ENCODE measurements at regions not wholly inside any gene's neighbourhood (a gene's known extent, or its start where the extent isn't known, plus 50 kb on each side); places are given as distances from the start of the nearest gene placed in this dataset.

DNA sequence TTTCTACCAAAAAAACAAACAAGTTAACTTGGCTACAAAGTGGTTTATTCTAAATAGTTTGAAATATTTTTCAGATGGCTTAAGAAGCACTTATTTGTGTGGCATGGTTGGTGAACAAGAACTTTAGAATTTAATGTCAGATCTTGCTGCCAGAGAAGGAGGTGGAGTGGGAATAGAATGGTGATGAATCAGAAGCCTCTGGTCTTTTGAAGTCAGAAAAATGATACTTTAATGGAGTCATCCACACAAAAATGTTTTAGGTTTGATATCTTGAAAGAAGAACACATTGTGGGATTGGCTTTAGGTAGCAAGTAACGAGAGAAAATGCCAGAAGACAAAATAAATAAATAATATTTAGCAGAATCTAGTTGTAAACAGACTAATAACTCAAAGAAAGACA lies 243.1 kb upstream of the FANCL start:
- H3K18ac ChIP-seq (ENCODE audit: extremely low read depth, low read length), result no peak overlapping the region
- no peak overlapping the region for H2AK5ac ChIP-seq (ENCODE audit: low read depth, low read length)
- ChIA-PET CTCF (ENCODE audit: partially characterized antibody) (no interaction called here), POLR2A (ENCODE audit: partially characterized antibody) (interaction anchor here (1.0 kb wide), 1 partner anchor 11 kb away, joined by 4 read pairs; no protein-coding TSS in a partner anchor)
- no peak overlapping the region for H2BK5ac ChIP-seq (ENCODE audit: low read depth, low read length)
- H2AFZ ChIP-seq (ENCODE audit: low read length), result no peak overlapping the region
- no peak overlapping the region for H2BK120ac ChIP-seq (replicated peaks; ENCODE audit: low read depth, low read length)
- WGBS, 2 experiments (ENCODE audit: extremely low coverage in 1 of 2, insufficient coverage in 1 of 2, insufficient read length in 1 of 2, insufficient replicate concordance in 2 of 2, low coverage in 1 of 2, low lambda C conversion rate in 2 of 2, missing lambda C conversion rate in 1 of 2), result 100% methylated on average over 1 of the region's 1 CpG; no CpG with 5 or more reads in 1 of the 2 experiments
- H4K20me1 ChIP-seq (replicated peaks in 1 of 2; ENCODE audit: control insufficient read depth in 1 of 2, insufficient read depth in 2 of 2, low read length in 2 of 2), result no peaks in the 10 kb centered on the region
- no peaks in the 10 kb centered on the region for H3K36me3 ChIP-seq (ENCODE audit: control insufficient read depth in 2 of 4, insufficient read depth in 4 of 4, low read length in 3 of 4)
- DNase-seq (ENCODE audit: low read depth in 1 of 2, low spot score in 2 of 2), result no peak
- H3K4me3 ChIP-seq (ENCODE audit: extremely low read depth in 1 of 4, insufficient read depth in 2 of 4, low read depth in 3 of 4, low read length in 4 of 4), result no peak overlapping the region
- no peak overlapping the region for H3K9ac ChIP-seq (replicated peaks in 1 of 4; ENCODE audit: extremely low read depth in 1 of 4, low read depth in 3 of 4, low read length in 3 of 4)
- FAIRE-seq, result no peak
- H3K23me2 ChIP-seq (ENCODE audit: low read depth, low read length), result no peaks in the 10 kb centered on the region
- TF ChIP-seq, protein P1, sequence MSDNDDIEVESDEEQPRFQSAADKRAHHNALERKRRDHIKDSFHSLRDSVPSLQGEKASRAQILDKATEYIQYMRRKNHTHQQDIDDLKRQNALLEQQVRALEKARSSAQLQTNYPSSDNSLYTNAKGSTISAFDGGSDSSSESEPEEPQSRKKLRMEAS (IDR thresholded peaks at IDR 0.05), result no peak
- no peak for TF ChIP-seq MAFK (IDR thresholded peaks at IDR 0.05; ENCODE audit: low read depth, low read length)
- TF ChIP-seq POLR2A (IDR thresholded peaks at IDR 0.05; ENCODE audit: control extremely low read depth in 1 of 2, low read depth in 2 of 2, low read length in 2 of 2), result no peak
- TF ChIP-seq, protein P2, sequence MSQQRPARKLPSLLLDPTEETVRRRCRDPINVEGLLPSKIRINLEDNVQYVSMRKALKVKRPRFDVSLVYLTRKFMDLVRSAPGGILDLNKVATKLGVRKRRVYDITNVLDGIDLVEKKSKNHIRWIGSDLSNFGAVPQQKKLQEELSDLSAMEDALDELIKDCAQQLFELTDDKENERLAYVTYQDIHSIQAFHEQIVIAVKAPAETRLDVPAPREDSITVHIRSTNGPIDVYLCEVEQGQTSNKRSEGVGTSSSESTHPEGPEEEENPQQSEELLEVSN (IDR thresholded peaks at IDR 0.05), result no peak
- H2BK15ac ChIP-seq (ENCODE audit: low read length), result no peak overlapping the region
- no peaks in the 10 kb centered on the region for H3K9me3 ChIP-seq (ENCODE audit: insufficient read depth in 2 of 2, low read depth in 1 of 2, low read length in 1 of 2)
- H3K4me2 ChIP-seq (ENCODE audit: insufficient read depth in 1 of 2, low read depth in 2 of 2, low read length in 2 of 2), result no peak overlapping the region
- no peak overlapping the region for H2BK12ac ChIP-seq (ENCODE audit: low read depth, low read length)
- H4K5ac ChIP-seq (ENCODE audit: insufficient read length, low read depth, low read length), result no peak overlapping the region
- H3K4me1 ChIP-seq (replicated peaks in 1 of 4; ENCODE audit: control insufficient read depth in 3 of 4, insufficient read depth in 4 of 4, low read length in 3 of 4), result peaks cover 0 to 4% (median 2%) of the 10 kb centered on the region in 4 experiments; a peak in 3 of 7 replicates
- no peak overlapping the region for H3K4ac ChIP-seq (replicated peaks; ENCODE audit: insufficient read length, low read depth, low read length)
- no peak overlapping the region for H4K91ac ChIP-seq (replicated peaks; ENCODE audit: insufficient read length, low read length)
- no peak overlapping the region for H4K8ac ChIP-seq (ENCODE audit: extremely low read depth, insufficient read depth, low read length)
- no peaks in the 10 kb centered on the region for H3K27me3 ChIP-seq (replicated peaks in 1 of 4; ENCODE audit: control insufficient read depth in 3 of 4, extremely low read depth in 1 of 4, insufficient read depth in 3 of 4, low read length in 3 of 4)
- no peak overlapping the region for H3K56ac ChIP-seq (replicated peaks; ENCODE audit: insufficient read length, low read depth, low read length)
- H3K27ac ChIP-seq (ENCODE audit: low read depth, low read length), result no peak overlapping the region
- no peak overlapping the region for H2BK20ac ChIP-seq (ENCODE audit: low read length)
- no peak overlapping the region for H3K23ac ChIP-seq (ENCODE audit: insufficient read length)
- H3K79me2 ChIP-seq (ENCODE audit: control insufficient read depth in 1 of 2, insufficient read depth in 2 of 2, low read length in 2 of 2), result no peaks in the 10 kb centered on the region
- H3K79me1 ChIP-seq (ENCODE audit: low read depth, low read length), result no peaks in the 10 kb centered on the region
- no peak overlapping the region for H3K14ac ChIP-seq (ENCODE audit: insufficient read length)
